HL-60/S4 (cell line): ENCODE measurements at regions not wholly inside any gene's neighbourhood (a gene's known extent, or its start where the extent isn't known, plus 50 kb on each side); places are given as distances from the start of the nearest gene placed in this dataset.
"Not testable (repeated sequence)": the region's sequence is repeated elsewhere in the genome, so short reads cannot be mapped to it uniquely, and the experiment has no call there.

Experiments
- in situ Hi-C: fragments of 300-500 bp; cut with MboI; formaldehyde crosslinking; loops from 2 replicates; pipeline ENCODE4 v1.14.3; 2022; ENCODE audit warnings: low sequenced_read_pairs

GRCh38 chr4:138804711-138805110 is 210.9 kb upstream of the NOCT start:
- in situ Hi-C loops, result no loop called here

GRCh38 chr4:138803051-138803450 is 212.5 kb upstream of the NOCT start:
- in situ Hi-C loops, result no loop called here

GRCh38 chr4:138802499-138802898 is 213.1 kb upstream of the NOCT start:
- in situ Hi-C loops, result no loop called here

- in situ Hi-C loops, result no loop called here
Observed at GRCh38 chr4:138800421-138800820, 215.2 kb upstream of the NOCT start.

DNA sequence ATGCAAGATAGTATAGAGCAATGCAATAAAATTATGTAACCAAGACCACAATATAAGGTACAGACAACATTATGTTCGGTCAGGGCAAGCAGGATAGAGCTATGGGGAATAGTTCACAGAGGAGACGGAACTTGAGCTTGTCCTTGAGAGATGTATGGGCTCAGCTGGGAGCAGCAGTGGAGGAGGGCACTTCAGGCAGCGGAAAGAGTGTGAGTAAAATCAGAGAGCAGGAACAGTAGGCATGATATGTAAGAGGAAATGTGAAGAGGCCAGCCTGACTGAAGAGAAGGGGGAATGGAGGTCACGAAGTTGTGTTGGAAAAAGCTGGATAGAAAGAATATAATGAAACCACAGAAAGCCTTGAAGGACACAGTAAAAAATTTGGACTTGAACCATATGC is 217.2 kb upstream of the NOCT start:
- in situ Hi-C loops, result no loop called here

- in situ Hi-C loops, result no loop called here
Observed at GRCh38 chr4:138797646-138798045, 217.9 kb upstream of the NOCT start.

DNA sequence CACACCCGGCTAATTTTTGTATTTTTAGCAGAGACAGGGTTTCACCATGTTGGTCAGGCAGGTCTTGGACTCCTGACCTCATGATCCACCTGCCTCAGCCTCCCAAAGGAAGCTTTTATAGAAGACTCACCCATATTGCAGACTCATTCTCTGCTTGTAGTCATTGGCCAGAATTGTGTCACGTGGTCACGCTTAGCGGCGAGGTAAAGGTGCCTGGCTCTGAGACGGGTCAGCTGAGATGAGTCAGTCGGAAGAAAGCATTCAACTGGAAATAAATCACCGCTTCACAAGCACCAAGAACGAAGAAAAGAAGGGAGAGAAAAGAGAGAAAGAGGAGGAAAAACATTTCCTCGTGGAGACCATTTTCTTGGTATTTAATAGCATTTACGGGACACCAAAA is 218.8 kb upstream of the NOCT start:
- in situ Hi-C loops, result no loop called here

DNA sequence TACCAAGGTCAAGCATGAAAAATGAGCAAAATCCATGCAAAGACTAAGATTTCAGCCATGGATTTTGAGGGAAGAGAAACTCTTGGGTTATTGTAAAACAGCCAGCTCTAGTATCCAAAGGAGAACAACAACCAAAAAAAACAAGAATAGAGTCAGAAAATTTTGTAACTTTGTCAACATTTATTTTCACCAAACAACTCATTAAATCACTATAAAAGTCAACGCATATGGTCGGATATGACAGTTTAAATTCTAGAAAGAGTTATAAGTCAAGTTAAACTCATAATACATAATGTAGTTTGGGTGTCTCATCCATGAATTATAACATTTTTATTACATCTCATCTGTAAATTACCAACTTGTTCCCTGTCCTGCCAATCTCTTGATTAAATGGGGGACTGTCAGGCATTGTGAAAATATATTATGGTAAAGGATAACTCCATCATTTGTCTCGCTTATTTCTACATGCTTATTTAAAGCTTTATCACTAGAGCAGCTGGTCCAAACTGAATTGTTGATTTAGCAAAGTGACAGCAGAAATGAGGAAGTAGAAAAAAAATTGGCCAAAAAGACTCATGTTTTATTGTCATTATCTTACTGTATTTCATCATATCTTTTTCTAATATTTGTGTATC is 224.8 kb upstream of the NOCT start:
- in situ Hi-C loops, result no loop called here

DNA sequence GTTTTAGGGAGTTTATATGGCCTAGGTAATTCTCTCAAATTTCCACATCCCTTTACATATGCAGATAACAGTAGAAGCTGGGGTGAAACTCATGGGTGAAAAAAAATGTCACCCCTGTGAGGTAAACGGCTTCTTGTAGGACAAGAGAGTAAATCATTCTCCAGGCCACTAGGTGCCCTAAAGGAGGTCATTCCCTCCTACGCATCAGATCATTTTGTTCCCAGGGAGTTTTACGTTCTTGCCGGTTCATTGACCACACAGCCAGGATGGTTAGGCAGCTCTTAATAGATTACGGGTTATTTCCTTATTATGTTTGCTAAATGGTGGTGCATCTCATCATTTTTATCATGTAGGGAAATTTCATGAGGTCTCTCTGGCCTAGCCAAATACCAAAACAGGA is 225.8 kb upstream of the NOCT start:
- in situ Hi-C loops, result no loop called here

DNA sequence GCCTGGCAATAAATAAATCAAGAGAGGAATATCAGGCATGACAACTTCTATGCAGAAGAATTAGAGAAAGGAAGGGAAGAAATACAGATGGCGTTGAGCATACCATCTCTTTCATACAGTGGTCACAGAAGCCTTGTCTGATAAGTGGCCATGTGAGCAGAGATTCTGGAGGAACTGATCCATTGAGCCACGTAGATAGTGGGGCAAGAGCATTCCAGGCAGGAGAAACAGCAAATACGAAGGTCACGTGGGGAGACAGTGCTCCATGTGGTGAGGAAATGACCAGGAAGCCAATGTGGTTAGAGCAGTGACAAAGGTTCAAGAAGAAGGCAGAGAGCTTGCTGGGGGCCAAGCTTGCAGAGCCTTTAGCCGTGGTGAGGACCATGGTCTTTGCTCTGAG is 226.7 kb upstream of the NOCT start:
- in situ Hi-C loops, result no loop called here

- in situ Hi-C loops, result no loop called here
Observed at GRCh38 chr4:138788267-138788790, 227.3 kb upstream of the NOCT start.

DNA sequence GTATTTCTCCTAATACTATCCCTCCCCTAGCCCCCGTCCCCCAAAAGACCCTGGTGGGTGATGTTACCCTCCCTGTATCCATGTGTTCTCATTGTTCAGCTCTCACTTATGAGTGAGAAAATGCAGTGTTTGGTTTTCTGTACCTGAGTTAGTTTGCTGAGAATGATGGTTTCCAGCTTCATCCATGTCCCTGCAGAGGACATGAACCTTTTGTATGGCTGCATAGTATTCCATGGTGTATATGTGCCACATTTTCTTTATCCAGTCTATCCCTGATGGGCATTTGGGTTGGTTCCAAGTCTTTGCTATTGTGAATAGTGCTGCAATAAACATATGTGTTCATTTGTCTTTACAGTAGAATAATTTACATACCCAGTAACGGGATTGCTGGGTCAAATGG is 235.8 kb upstream of the NOCT start:
- in situ Hi-C loops, result not testable (repeated sequence)

- in situ Hi-C loops, result no loop called here
Observed at GRCh38 chr4:138775890-138776289, 239.7 kb upstream of the NOCT start.

GRCh38 chr4:138775489-138775888 is 240.1 kb upstream of the NOCT start:
- in situ Hi-C loops, result no loop called here

DNA sequence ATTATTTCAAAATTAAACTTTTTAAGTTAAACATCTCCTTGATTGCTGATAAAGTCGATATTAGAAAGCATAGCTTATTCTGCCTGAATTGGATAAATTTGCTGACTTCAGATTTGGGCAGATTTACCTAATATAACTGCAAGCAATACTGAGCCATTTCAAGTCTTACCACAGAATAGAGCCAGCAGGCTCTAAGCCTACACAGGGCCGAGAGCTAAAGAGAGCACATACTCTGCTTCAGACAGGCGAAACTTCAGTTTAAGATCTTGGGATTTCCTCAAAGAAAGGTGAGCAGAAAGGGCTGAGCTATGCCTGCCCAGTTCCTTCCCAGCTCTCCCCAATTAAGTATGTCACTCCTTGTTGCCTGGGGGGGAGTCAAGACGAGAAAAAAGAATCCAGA is 240.6 kb upstream of the NOCT start:
- in situ Hi-C loops, result no loop called here

DNA sequence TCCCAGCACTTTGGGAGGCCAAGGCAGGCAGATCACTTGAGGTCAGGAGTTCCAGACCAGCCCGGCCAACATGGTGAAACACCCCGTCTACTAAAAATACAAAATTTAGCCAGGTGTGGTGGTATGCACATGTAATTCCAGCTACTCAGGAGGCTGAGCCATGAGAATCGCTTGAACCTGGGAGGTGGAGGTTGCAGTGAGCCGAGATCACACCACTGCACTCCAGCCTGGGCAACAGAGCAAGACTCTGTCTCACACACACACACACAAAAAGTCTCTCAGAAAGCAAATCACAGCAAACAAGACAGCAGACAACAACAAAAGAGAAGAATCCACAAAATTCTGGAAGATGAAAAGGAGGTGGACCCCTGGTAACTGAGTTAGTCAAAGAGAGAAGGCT is 241.5 kb upstream of the NOCT start:
- in situ Hi-C loops, result not testable (repeated sequence)

GRCh38 chr4:138773321-138773720 is 242.3 kb upstream of the NOCT start:
- in situ Hi-C loops, result no loop called here

- in situ Hi-C loops, result no loop called here
Observed at GRCh38 chr4:138772366-138772765, 243.2 kb upstream of the NOCT start.

DNA sequence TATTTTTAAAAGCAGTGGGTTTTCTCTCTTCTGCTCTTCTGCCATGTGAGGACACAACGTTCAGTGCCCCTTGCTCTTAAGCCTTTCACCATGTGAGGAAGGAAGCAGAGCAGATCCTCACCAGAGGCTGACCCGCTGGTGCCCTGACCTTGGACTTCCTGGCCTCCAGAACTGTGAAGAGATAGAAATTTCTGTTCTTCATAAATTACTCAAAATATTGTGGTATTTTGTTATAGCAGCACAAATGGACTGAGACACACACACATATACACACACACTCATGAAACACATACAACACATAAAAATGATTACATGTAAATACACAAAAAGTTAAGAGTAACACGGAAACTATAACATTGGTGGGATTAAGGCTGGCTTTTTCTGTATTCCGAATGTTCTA is 244.8 kb upstream of the NOCT start:
- in situ Hi-C loops, result no loop called here

GRCh38 chr4:138766332-138766731 is 249.2 kb upstream of the NOCT start:
- in situ Hi-C loops, result no loop called here

DNA sequence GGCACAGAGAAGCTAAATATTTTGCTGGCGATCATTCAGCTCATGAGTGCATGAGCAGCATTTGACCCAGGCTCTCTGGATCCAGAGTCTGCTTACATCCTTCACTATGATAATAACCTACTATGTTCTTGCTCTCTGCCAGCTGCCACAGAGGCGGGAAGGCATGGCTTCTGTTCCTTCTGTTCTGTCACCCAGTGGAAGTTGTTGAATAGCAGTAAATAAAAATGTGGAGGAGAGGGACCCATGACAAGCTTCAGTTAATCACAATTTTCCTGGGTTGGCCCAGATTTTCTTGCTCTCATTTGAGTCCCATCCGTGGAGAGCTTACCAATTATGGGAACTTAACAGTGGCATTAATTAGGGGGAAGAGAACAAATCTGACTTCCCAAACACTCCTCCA is 250.1 kb upstream of the NOCT start:
- in situ Hi-C loops, result no loop called here

DNA sequence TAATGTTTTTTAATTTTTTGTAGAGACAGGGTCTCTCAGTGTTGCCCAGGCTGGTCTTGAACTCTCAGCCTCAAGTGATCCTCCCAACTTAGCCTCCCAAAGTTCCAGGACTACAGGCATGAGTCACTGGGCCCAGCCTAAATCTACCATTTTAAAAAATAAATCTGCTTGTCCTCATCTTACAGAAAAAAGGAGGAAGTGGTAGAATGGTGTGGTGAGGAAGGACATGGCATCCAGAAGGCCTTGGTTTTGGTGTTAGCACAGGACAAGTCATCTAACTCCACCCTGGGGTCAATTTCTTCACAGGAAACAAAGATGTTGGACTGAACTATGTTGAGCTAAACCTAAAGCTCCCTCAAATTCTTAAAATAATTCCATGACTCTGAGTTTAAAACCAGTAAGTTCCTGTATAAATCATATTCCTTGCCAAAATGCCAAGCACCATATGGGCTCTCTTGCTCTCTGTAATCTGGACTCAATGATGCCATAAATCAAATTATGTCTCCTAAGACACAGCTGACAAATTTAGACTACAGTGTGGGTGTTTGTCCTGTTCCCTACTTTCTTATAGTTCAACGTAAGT is 253.9 kb upstream of the NOCT start:
- in situ Hi-C loops, result no loop called here

DNA sequence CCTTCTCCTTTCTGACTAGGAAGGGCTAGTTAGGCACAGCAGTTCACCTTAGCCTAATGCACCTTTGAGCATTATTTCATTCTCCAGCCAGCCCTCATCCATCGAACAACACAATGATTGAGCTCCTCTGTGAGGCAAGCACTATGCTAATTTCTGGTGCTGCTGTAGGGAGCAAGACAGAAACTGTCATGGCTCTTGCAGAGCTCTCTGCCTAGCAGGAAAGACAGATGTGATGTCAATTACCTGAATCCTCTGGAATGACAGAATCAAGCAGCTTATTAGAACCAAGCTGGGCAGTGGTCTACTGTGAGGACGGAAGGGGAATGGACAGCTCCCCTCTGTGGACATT is 256.1 kb upstream of the NOCT start:
- in situ Hi-C loops, result no loop called here
